Endothelial cell of umbilical vein (primary cell): ENCODE measurements at regions not wholly inside any gene's neighbourhood (a gene's known extent, or its start where the extent isn't known, plus 50 kb on each side); places are given as distances from the start of the nearest gene placed in this dataset.

Experiments used
- BruUV-seq: library from RNA; stranded (reverse); fragments of 400-500 nt; replicated peaks from 2 replicates; lab custom pipeline; 2021; lab: Mats Ljungman, UMichigan
- CTCF ChIA-PET: fragments of 300-600, 350-600 bp; sonication (Branson Sonifier 250); formaldehyde crosslinking; loops from one replicate; lab custom pipeline; 2021; ENCODE audit warnings: antibody characterized with exemption, inconsistent platforms; lab: Charles Lee
- POLR2A ChIA-PET: fragments of 300-600, 350-600 bp; sonication (Branson Sonifier 250); formaldehyde crosslinking; loops from one replicate; lab custom pipeline; 2021; ENCODE audit warnings: antibody characterized with exemption, inconsistent platforms; lab: Charles Lee
- DNase-seq: peaks from one replicate; pipeline ENCODE4 v3.0.0-alpha.2; 2011; ENCODE audit warnings: low read depth, low spot score
- FAIRE-seq: peaks from 2 replicates; lab custom pipeline; 2011; peaks lifted over from hg19 to GRCh38; lab: Jason Lieb, UNC
- H2AFZ ChIP-seq: 2 replicates; pipeline ENCODE4 v1.6.0; 2012; ENCODE audit warnings: low read depth, low read length, control low read depth, inconsistent platforms
- H3K27ac ChIP-seq: 2 replicates; pipeline ENCODE4 v1.5.1; 2011; ENCODE audit warnings: low read depth, mild to moderate bottlenecking, control low read depth, low read length, moderate library complexity; ENCODE audit not compliant: insufficient read depth
- H3K27me3 ChIP-seq, 2 experiments: 2 replicates each; pipeline versions ENCODE4 v1.6.0 to v1.6.1; 2011; ENCODE audit warnings: low read length in 2 of 2, mixed read lengths in 1 of 2; ENCODE audit not compliant: control insufficient read depth in 2 of 2, insufficient read depth in 2 of 2
- H3K36me3 ChIP-seq, 2 experiments: 2 replicates in 1 of 2; 3 replicates in 1 of 2; pipeline ENCODE4 v1.5.1; 2011; ENCODE audit warnings: low read length in 2 of 2, mild to moderate bottlenecking in 1 of 2, moderate library complexity in 1 of 2; ENCODE audit not compliant: control insufficient read depth in 2 of 2, insufficient read depth in 2 of 2; ENCODE audit errors: extremely low read depth in 1 of 2
- H3K4me1 ChIP-seq: 3 replicates; pipeline ENCODE4 v1.5.1; 2011; ENCODE audit warnings: mild to moderate bottlenecking, low read length; ENCODE audit not compliant: control insufficient read depth, insufficient read depth; ENCODE audit errors: extremely low read depth
- H3K4me2 ChIP-seq: 2 replicates; pipeline ENCODE4 v1.6.1; 2011; ENCODE audit warnings: low read length, control low read depth, mixed read lengths; ENCODE audit not compliant: insufficient read depth
- H3K4me3 ChIP-seq, 3 experiments: fragments of 200-600 bp in 1 of 3; sonication (generic), shearing (Covaris generic) in 1 of 3; replicated peaks in 1 of 3; 2 replicates each; pipeline ENCODE4 v1.5.1; 2011 to 2016; ENCODE audit warnings: control low read depth in 3 of 3, low read length in 3 of 3, mild to moderate bottlenecking in 2 of 3, inconsistent platforms in 1 of 3, low read depth in 1 of 3, moderate library complexity in 1 of 3; ENCODE audit not compliant: insufficient read depth in 1 of 3
- H3K79me2 ChIP-seq: 2 replicates; pipeline ENCODE4 v1.6.0; 2012; ENCODE audit warnings: low read length, inconsistent platforms; ENCODE audit not compliant: control insufficient read depth, insufficient read depth
- H3K9ac ChIP-seq: replicated peaks from 2 replicates; pipeline ENCODE3; 2011; ENCODE audit warnings: low read length, control low read depth; ENCODE audit not compliant: insufficient read depth; ENCODE audit errors: extremely low read depth
- H3K9me1 ChIP-seq: replicated peaks from 3 replicates; pipeline ENCODE4 v1.6.0; 2011; ENCODE audit warnings: mild to moderate bottlenecking, low read length; ENCODE audit not compliant: control insufficient read depth, insufficient read depth; ENCODE audit errors: extremely low read depth
- H3K9me3 ChIP-seq: replicated peaks from 2 replicates; pipeline ENCODE4 v1.5.1; 2012; ENCODE audit warnings: low read length, inconsistent platforms; ENCODE audit not compliant: control insufficient read depth, insufficient read depth
- H4K20me1 ChIP-seq: replicated peaks from 2 replicates; pipeline ENCODE3; 2011; ENCODE audit warnings: mild to moderate bottlenecking, low read length; ENCODE audit not compliant: control insufficient read depth, insufficient read depth; ENCODE audit errors: extremely low read depth
- EZH2 ChIP-seq: IDR thresholded peaks from 2 replicates; pipeline ENCODE4 v1.6.1; 2012; ENCODE audit warnings: borderline replicate concordance, low read depth, mild to moderate bottlenecking, moderate library complexity, low read length, inconsistent platforms; ENCODE audit not compliant: severe bottlenecking
- FOS ChIP-seq: IDR thresholded peaks from 2 replicates; pipeline ENCODE4 v1.6.1; 2011; ENCODE audit warnings: mild to moderate bottlenecking, low read length, moderate library complexity, borderline replicate concordance; ENCODE audit not compliant: insufficient read depth
- GATA2 ChIP-seq: IDR thresholded peaks from 2 replicates; pipeline ENCODE4 v1.7.0; 2011; ENCODE audit warnings: low read depth, mild to moderate bottlenecking, moderate library complexity, mixed read lengths, low read length; ENCODE audit not compliant: insufficient read length, insufficient read depth
- JUN ChIP-seq: IDR thresholded peaks from 2 replicates; pipeline ENCODE4 v1.6.1; 2011; ENCODE audit warnings: borderline replicate concordance, low read depth; ENCODE audit not compliant: insufficient read length, insufficient read depth
- MYC ChIP-seq: IDR thresholded peaks from one replicate; pipeline ENCODE4 v1.6.1; 2011; ENCODE audit warnings: mild to moderate bottlenecking, low read depth, low read length
- POLR2A ChIP-seq: IDR thresholded peaks from 2 replicates; pipeline ENCODE4 v1.6.1; 2012; ENCODE audit warnings: low read depth, mild to moderate bottlenecking, control low read depth, low read length
- POLR2AphosphoS5 ChIP-seq: IDR thresholded peaks from 2 replicates; pipeline ENCODE4 v1.6.1; 2012; ENCODE audit warnings: low read depth, mild to moderate bottlenecking, control low read depth, low read length, moderate library complexity; ENCODE audit not compliant: insufficient read depth
- dilution Hi-C: fragments of 300-500 bp; cut with MboI; formaldehyde crosslinking; loops from one replicate; pipeline ENCODE4 v1.15.0; 2019; ENCODE audit warnings: low sequenced_read_pairs; ENCODE audit not compliant: extremely low pct_ligation_motif_present
- intact Hi-C: fragments of 100-400 bp; cut with micrococcal nuclease; formaldehyde crosslinking; loops from one replicate; pipeline ENCODE4 v1.10.0; 2022
- TF ChIP-seq, protein P1 (sequence below): IDR thresholded peaks from 2 replicates; pipeline ENCODE4 v1.6.1; 2011; ENCODE audit not compliant: insufficient read depth, insufficient read length
- TF ChIP-seq, protein P2 (sequence below), 2 donors: IDR thresholded peaks; 1 replicate in 1 of 2; 2 replicates in 1 of 2; pipeline ENCODE4 v1.5.1; 2011; ENCODE audit warnings: low read length in 2 of 2, mild to moderate bottlenecking in 2 of 2, moderate library complexity in 2 of 2, control low read depth in 1 of 2, inconsistent platforms in 1 of 2, low read depth in 1 of 2; ENCODE audit not compliant: insufficient read depth in 1 of 2; ENCODE audit errors: extremely low read depth in 1 of 2

DNA sequence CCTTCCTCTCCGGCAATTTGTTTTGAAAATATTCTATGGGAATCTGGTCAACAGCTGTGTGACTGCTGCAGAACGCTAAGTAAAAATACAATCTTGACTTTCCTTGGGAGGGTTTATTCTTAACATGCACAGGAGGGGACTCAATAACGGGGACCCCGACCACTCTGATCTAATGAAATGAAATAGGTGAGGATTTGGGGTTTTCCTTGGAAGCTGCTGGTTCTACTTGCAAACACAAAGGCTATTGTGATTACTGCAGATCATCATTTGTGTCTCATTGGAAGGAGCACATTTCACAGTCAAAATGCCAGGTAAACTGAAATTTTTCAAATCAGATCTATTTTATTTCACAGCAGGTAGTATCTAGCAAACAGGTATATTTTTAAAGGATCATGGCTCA, 366.1 kb downstream of the SHANK2 start:
- Histone ChIP-seq H3K79me2 (no peaks in the 10 kb centered on the region), H3K9ac (no peak overlapping the region), H3K36me3 (no peaks in the 10 kb centered on the region), H3K4me2 (no peak overlapping the region), H3K9me1 (no peaks in the 10 kb centered on the region), H4K20me1 (no peaks in the 10 kb centered on the region), H3K27ac (no peak overlapping the region), H3K4me3 (no peak overlapping the region), H3K9me3 (peaks cover 7% of the 10 kb centered on the region), H3K27me3 (no peaks in the 10 kb centered on the region), H2AFZ (no peak overlapping the region), H3K4me1 (no peaks in the 10 kb centered on the region)
- FAIRE-seq: no peak
- dilution Hi-C loops (no loop called here), intact Hi-C loops (no loop called here)
- DNase-seq: no peak
- TF ChIP-seq FOS (no peak), POLR2AphosphoS5 (no peak), POLR2A (no peak), GATA2 (no peak), MYC (no peak), EZH2 (no peak), JUN (no peak)
- TF ChIP-seq, protein P1, sequence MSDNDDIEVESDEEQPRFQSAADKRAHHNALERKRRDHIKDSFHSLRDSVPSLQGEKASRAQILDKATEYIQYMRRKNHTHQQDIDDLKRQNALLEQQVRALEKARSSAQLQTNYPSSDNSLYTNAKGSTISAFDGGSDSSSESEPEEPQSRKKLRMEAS: no peak
- TF ChIP-seq, protein P2, sequence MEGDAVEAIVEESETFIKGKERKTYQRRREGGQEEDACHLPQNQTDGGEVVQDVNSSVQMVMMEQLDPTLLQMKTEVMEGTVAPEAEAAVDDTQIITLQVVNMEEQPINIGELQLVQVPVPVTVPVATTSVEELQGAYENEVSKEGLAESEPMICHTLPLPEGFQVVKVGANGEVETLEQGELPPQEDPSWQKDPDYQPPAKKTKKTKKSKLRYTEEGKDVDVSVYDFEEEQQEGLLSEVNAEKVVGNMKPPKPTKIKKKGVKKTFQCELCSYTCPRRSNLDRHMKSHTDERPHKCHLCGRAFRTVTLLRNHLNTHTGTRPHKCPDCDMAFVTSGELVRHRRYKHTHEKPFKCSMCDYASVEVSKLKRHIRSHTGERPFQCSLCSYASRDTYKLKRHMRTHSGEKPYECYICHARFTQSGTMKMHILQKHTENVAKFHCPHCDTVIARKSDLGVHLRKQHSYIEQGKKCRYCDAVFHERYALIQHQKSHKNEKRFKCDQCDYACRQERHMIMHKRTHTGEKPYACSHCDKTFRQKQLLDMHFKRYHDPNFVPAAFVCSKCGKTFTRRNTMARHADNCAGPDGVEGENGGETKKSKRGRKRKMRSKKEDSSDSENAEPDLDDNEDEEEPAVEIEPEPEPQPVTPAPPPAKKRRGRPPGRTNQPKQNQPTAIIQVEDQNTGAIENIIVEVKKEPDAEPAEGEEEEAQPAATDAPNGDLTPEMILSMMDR (IDR thresholded peaks at IDR 0.05; ENCODE audit: extremely low read depth in 1 of 2, insufficient read depth in 1 of 2, low read depth in 1 of 2, low read length in 2 of 2): no peak
- BruUV-seq: no TSS peak
- CTCF ChIA-PET: no interaction called here
- POLR2A ChIA-PET: no interaction called here
